ENCODE measurements at regions not wholly inside any gene's neighbourhood (a gene's known extent, or its start where the extent isn't known, plus 50 kb on each side); places are given as distances from the start of the nearest gene placed in this dataset.

DNA sequence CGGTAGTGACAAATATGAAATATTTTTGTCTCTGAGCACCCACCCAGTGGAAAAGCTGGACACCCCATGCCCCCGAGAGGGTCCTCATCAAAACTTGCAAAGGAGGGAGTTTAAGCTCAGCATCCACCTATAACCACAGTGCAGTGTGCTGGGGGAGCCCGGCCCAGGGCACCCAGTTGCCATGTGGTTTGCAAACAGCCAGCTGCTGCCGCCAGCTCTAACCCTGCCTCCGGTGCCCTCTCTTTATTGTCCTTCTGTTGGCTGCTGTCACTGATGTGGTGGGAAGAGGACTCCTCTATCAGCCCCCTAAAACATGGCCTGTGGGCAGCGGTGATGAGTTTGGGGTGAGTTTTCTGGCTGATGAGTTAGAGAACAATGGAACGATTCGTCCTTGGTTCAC is 160.9 kb upstream of the MVB12B start (continued):
- no peak for TF ChIP-seq NRF1 (IDR thresholded peaks at IDR 0.05; ENCODE audit: low read depth, low read length)
- TF ChIP-seq, protein P1, sequence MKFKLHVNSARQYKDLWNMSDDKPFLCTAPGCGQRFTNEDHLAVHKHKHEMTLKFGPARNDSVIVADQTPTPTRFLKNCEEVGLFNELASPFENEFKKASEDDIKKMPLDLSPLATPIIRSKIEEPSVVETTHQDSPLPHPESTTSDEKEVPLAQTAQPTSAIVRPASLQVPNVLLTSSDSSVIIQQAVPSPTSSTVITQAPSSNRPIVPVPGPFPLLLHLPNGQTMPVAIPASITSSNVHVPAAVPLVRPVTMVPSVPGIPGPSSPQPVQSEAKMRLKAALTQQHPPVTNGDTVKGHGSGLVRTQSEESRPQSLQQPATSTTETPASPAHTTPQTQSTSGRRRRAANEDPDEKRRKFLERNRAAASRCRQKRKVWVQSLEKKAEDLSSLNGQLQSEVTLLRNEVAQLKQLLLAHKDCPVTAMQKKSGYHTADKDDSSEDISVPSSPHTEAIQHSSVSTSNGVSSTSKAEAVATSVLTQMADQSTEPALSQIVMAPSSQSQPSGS (IDR thresholded peaks at IDR 0.05; ENCODE audit: low read length), result no peak
- no peak for TF ChIP-seq POU5F1 (IDR thresholded peaks at IDR 0.05; ENCODE audit: low read depth, low read length)
- no peak for TF ChIP-seq SP1 (IDR thresholded peaks at IDR 0.05; ENCODE audit: low read depth, low read length)
- TF ChIP-seq CREB1 (IDR thresholded peaks at IDR 0.05), result no peak
- TF ChIP-seq, protein P2, sequence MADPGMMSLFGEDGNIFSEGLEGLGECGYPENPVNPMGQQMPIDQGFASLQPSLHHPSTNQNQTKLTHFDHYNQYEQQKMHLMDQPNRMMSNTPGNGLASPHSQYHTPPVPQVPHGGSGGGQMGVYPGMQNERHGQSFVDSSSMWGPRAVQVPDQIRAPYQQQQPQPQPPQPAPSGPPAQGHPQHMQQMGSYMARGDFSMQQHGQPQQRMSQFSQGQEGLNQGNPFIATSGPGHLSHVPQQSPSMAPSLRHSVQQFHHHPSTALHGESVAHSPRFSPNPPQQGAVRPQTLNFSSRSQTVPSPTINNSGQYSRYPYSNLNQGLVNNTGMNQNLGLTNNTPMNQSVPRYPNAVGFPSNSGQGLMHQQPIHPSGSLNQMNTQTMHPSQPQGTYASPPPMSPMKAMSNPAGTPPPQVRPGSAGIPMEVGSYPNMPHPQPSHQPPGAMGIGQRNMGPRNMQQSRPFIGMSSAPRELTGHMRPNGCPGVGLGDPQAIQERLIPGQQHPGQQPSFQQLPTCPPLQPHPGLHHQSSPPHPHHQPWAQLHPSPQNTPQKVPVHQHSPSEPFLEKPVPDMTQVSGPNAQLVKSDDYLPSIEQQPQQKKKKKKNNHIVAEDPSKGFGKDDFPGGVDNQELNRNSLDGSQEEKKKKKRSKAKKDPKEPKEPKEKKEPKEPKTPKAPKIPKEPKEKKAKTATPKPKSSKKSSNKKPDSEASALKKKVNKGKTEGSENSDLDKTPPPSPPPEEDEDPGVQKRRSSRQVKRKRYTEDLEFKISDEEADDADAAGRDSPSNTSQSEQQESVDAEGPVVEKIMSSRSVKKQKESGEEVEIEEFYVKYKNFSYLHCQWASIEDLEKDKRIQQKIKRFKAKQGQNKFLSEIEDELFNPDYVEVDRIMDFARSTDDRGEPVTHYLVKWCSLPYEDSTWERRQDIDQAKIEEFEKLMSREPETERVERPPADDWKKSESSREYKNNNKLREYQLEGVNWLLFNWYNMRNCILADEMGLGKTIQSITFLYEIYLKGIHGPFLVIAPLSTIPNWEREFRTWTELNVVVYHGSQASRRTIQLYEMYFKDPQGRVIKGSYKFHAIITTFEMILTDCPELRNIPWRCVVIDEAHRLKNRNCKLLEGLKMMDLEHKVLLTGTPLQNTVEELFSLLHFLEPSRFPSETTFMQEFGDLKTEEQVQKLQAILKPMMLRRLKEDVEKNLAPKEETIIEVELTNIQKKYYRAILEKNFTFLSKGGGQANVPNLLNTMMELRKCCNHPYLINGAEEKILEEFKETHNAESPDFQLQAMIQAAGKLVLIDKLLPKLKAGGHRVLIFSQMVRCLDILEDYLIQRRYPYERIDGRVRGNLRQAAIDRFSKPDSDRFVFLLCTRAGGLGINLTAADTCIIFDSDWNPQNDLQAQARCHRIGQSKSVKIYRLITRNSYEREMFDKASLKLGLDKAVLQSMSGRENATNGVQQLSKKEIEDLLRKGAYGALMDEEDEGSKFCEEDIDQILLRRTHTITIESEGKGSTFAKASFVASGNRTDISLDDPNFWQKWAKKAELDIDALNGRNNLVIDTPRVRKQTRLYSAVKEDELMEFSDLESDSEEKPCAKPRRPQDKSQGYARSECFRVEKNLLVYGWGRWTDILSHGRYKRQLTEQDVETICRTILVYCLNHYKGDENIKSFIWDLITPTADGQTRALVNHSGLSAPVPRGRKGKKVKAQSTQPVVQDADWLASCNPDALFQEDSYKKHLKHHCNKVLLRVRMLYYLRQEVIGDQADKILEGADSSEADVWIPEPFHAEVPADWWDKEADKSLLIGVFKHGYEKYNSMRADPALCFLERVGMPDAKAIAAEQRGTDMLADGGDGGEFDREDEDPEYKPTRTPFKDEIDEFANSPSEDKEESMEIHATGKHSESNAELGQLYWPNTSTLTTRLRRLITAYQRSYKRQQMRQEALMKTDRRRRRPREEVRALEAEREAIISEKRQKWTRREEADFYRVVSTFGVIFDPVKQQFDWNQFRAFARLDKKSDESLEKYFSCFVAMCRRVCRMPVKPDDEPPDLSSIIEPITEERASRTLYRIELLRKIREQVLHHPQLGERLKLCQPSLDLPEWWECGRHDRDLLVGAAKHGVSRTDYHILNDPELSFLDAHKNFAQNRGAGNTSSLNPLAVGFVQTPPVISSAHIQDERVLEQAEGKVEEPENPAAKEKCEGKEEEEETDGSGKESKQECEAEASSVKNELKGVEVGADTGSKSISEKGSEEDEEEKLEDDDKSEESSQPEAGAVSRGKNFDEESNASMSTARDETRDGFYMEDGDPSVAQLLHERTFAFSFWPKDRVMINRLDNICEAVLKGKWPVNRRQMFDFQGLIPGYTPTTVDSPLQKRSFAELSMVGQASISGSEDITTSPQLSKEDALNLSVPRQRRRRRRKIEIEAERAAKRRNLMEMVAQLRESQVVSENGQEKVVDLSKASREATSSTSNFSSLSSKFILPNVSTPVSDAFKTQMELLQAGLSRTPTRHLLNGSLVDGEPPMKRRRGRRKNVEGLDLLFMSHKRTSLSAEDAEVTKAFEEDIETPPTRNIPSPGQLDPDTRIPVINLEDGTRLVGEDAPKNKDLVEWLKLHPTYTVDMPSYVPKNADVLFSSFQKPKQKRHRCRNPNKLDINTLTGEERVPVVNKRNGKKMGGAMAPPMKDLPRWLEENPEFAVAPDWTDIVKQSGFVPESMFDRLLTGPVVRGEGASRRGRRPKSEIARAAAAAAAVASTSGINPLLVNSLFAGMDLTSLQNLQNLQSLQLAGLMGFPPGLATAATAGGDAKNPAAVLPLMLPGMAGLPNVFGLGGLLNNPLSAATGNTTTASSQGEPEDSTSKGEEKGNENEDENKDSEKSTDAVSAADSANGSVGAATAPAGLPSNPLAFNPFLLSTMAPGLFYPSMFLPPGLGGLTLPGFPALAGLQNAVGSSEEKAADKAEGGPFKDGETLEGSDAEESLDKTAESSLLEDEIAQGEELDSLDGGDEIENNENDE (IDR thresholded peaks at IDR 0.05; ENCODE audit: insufficient replicate concordance, low read length), result no peak
